GM23338 (cell line): ENCODE measurements at regions not wholly inside any gene's neighbourhood (a gene's known extent, or its start where the extent isn't known, plus 50 kb on each side); places are given as distances from the start of the nearest gene placed in this dataset.

Experiments
- CREB1 ChIP-seq: fragments of 250-450 bp; sonication (Bioruptor Pico); IDR thresholded peaks from 2 replicates; pipeline ENCODE4 v1.5.0; 2020; ENCODE audit warnings: low read depth, mild to moderate bottlenecking, moderate library complexity
- CTCF ChIP-seq, 2 experiments: fragments of 200-600 bp in 1 of 2; sonication (generic) in 1 of 2; conservative IDR thresholded peaks; 2 replicates each; pipeline versions ENCODE4 v1.5.1 to v1.6.1; 2016 to 2017; ENCODE audit warnings: antibody characterized with exemption in 2 of 2, low read depth in 2 of 2, mild to moderate bottlenecking in 2 of 2, moderate library complexity in 1 of 2
- EZH2 ChIP-seq: fragments of 200-600 bp; sonication (generic); IDR thresholded peaks from one replicate; pipeline ENCODE4 v1.8.0; 2017; ENCODE audit warnings: antibody characterized with exemption, mild to moderate bottlenecking, low read depth; ENCODE audit not compliant: unreplicated experiment
- EZH2phosphoT487 ChIP-seq: fragments of 200-600 bp; sonication (generic); IDR thresholded peaks from one replicate; pipeline ENCODE4 v1.8.1; 2018; ENCODE audit warnings: antibody characterized with exemption; ENCODE audit not compliant: unreplicated experiment
- JUNB ChIP-seq: IDR thresholded peaks from one replicate; pipeline ENCODE4 v1.6.1; 2016; ENCODE audit warnings: antibody characterized with exemption; ENCODE audit not compliant: unreplicated experiment
- POLR2AphosphoS5 ChIP-seq: IDR thresholded peaks from 2 replicates; pipeline ENCODE4 v1.6.1; 2016; ENCODE audit warnings: antibody characterized with exemption, low read depth
- ZNF114 ChIP-seq: fragments of 250-450 bp; sonication (Bioruptor Pico); IDR thresholded peaks from 2 replicates; pipeline ENCODE4 v1.5.0; 2020; ENCODE audit warnings: mild to moderate bottlenecking, moderate library complexity

- TF ChIP-seq CTCF (conservative IDR thresholded peaks at IDR 0.05; ENCODE audit: low read depth in 2 of 2) (peak; percentile 98 to 99), POLR2AphosphoS5 (no peak), ZNF114 (no peak), EZH2phosphoT487 (no peak), EZH2 (no peak), JUNB (no peak), CREB1 (CRISPR knock-in tag) (no peak)
Observed at GRCh38 chr1:88180449-88181108, 503.5 kb upstream of the PKN2 start.
